SJCRH30 (cell line): ENCODE measurements at regions not wholly inside any gene's neighbourhood (a gene's known extent, or its start where the extent isn't known, plus 50 kb on each side); places are given as distances from the start of the nearest gene placed in this dataset.

ENCODE experiments used
- DNase-seq, 2 experiments: peaks; one replicate each; pipeline ENCODE4 v3.0.0-alpha.2; 2015 to 2020
- H3K27ac ChIP-seq: fragments of 250-450 bp; sonication (Bioruptor Pico); 2 replicates; pipeline ENCODE4 v1.5.1; 2020; ENCODE audit warnings: mild to moderate bottlenecking, moderate library complexity
- H3K27me3 ChIP-seq: fragments of 250-450 bp; sonication (Bioruptor Pico); 2 replicates; pipeline ENCODE4 v1.5.1; 2020; ENCODE audit warnings: mild to moderate bottlenecking, moderate library complexity
- H3K36me3 ChIP-seq: fragments of 250-450 bp; sonication (Bioruptor Pico); 2 replicates; pipeline ENCODE4 v1.5.1; 2020; ENCODE audit warnings: mild to moderate bottlenecking, moderate library complexity
- H3K4me1 ChIP-seq: fragments of 250-450 bp; sonication (Bioruptor Pico); 2 replicates; pipeline ENCODE4 v1.5.1; 2020; ENCODE audit warnings: mild to moderate bottlenecking, moderate library complexity
- H3K4me3 ChIP-seq: fragments of 250-450 bp; sonication (Bioruptor Pico); 2 replicates; pipeline ENCODE4 v1.5.1; 2020; ENCODE audit warnings: mild to moderate bottlenecking, moderate library complexity
- H3K9me3 ChIP-seq: fragments of 250-450 bp; sonication (Bioruptor Pico); replicated peaks from 2 replicates; pipeline ENCODE4 v1.5.1; 2020; ENCODE audit warnings: mild to moderate bottlenecking, moderate library complexity

DNA sequence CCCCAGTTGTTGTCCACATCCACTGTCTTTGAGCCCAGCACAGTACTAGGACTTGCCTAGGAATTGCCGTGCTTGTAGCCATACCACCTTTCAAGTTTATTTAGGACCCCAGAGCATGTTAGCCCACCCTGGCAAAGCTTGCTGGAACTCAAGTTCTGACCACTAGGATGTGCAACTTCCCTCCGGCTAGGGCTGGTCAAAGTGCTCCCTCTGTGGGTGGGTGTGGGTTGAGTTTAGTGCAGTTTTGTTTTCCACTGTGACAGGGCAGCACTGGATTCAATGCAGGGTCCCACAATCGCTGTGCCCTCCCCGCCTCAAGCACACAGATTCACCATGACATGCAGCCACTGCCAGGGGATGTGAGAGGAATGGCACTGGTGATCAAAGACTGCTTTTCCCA lies 96.0 kb downstream of the RASGEF1B start:
- no peak for DNase-seq
- H3K9me3 ChIP-seq, result no peaks in the 10 kb centered on the region
- no peaks in the 10 kb centered on the region for H3K4me1 ChIP-seq
- no peaks in the 10 kb centered on the region for H3K36me3 ChIP-seq
- H3K4me3 ChIP-seq, result no peak overlapping the region
- no peak overlapping the region for H3K27ac ChIP-seq
- no peaks in the 10 kb centered on the region for H3K27me3 ChIP-seq

DNA sequence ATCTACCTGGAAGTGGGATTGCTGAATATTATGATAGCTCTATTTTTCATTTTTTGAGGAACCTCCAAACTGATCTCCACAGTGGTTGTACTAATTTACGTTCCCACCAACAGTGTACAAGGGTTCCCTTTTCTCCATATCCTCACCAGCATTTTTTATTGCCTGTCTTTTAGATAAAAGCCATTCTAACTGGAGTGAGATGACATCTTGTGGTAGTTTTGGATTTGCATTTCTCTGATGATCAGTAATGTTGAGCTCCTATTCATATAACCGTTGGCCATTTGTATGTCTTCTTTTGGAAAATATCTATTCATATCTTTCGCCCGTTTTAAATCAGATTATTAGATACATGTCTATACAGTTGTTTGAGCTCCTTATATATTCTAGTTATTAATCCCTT lies 101.8 kb downstream of the RASGEF1B start:
- no peaks in the 10 kb centered on the region for H3K4me1 ChIP-seq
- no peaks in the 10 kb centered on the region for H3K27me3 ChIP-seq
- H3K9me3 ChIP-seq, result no peaks in the 10 kb centered on the region
- no peak overlapping the region for H3K4me3 ChIP-seq
- H3K27ac ChIP-seq, result no peak overlapping the region
- H3K36me3 ChIP-seq, result no peaks in the 10 kb centered on the region
- no peak for DNase-seq

DNA sequence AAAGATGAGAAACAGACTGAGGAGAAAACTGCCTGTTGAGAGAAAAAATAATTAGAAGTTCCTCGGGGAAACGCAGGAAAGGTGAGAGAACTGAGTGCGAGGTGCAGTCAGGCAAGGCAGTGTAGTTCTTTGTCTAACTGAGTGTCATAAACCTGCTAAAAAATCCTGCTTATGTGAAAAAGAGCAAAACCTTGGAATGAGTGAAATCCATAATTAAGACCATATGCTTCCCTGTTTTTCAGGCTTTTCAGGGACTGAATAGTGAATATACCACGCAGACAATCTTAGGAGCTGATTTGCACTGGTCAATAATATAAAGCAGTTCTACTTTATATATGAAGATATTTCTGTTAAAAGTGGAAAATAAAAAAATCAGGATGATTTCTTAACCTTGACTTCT lies 104.9 kb downstream of the RASGEF1B start:
- Histone ChIP-seq H3K4me1 (no peaks in the 10 kb centered on the region), H3K27me3 (no peaks in the 10 kb centered on the region), H3K27ac (no peak overlapping the region), H3K4me3 (no peak overlapping the region), H3K36me3 (no peaks in the 10 kb centered on the region), H3K9me3 (no peaks in the 10 kb centered on the region)
- no peak for DNase-seq

DNA sequence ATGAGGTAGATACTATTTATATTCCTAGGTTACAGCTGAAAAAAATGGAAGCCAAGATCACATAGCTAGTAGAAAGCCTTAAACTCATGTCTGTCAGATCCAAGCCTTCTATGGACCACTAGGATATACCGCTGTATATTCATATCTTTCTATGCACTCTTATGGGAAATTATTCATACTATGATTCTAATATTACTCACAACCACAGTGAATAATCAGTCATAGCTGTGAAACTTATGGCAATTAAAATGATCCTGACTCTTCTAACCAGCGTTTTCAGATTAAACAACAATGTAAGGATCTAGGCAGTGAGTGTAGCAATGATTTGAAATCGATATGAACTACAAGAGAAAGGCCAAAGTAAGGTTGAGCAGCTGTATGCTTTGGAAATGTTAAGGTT lies 111.0 kb downstream of the RASGEF1B start:
- Histone ChIP-seq H3K27ac (no peak overlapping the region), H3K9me3 (no peaks in the 10 kb centered on the region), H3K4me1 (no peaks in the 10 kb centered on the region), H3K27me3 (no peaks in the 10 kb centered on the region), H3K4me3 (no peak overlapping the region), H3K36me3 (no peaks in the 10 kb centered on the region)
- DNase-seq, result no peak

DNA sequence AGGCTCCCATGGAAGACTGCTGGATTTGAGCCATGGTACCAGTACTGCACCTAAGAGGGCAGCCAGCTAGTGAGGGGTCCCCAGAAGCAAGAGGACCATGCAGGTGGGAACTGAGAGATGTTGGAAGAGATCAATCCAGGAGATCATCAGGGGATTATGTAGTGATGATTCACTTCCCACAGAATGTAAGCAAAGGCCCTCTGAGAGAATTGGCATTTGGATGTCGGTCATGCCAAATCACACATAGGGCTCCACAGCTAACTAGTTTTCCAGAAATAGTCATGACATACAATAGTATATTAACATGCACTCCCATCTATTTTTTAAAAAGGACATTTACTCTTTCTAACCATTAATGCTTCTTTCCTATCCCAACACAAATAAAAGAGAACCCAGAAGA lies 112.5 kb downstream of the RASGEF1B start:
- Histone ChIP-seq H3K36me3 (no peaks in the 10 kb centered on the region), H3K4me1 (no peaks in the 10 kb centered on the region), H3K9me3 (no peaks in the 10 kb centered on the region), H3K27ac (no peak overlapping the region), H3K27me3 (no peaks in the 10 kb centered on the region), H3K4me3 (no peak overlapping the region)
- no peak for DNase-seq

DNA sequence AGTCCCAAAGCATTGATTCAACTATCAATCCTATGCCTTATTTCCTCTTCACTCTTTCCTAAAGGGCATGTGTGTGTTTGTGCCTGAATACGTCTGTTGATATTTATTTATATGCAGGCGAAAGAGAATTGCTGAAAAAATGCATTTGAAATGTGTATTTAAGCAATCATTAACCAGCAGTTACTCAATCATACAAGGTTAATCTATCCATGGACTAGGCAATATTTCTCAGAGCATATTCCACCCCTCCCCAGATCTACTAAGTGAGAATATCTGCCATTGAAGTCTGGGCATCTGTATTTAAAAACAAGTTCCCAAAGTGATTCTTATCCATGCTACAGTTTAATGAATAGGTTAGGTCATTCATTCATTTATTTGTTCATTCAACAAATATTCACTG lies 113.6 kb downstream of the RASGEF1B start:
- Histone ChIP-seq H3K27me3 (no peaks in the 10 kb centered on the region), H3K4me3 (no peak overlapping the region), H3K4me1 (no peaks in the 10 kb centered on the region), H3K9me3 (no peaks in the 10 kb centered on the region), H3K36me3 (no peaks in the 10 kb centered on the region), H3K27ac (no peak overlapping the region)
- DNase-seq, result no peak

DNA sequence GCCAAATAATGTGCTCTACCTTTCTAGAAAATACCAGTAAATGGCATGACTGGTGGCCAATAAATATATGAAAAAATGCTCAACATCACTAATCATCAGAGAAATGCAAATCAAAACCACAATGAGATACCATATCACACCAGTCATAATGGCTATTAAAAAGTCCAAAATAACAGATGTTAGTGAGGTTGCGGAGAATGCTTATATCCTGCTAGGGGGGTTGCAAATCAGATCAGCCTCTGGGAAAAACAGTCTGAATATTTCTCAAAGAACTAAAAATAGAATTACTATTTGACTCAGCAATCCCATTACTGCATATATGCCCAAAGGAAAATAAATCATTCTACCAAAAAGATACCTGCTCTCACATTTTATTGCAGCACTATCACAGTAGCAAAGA lies 115.1 kb downstream of the RASGEF1B start:
- DNase-seq, result no peak

DNA sequence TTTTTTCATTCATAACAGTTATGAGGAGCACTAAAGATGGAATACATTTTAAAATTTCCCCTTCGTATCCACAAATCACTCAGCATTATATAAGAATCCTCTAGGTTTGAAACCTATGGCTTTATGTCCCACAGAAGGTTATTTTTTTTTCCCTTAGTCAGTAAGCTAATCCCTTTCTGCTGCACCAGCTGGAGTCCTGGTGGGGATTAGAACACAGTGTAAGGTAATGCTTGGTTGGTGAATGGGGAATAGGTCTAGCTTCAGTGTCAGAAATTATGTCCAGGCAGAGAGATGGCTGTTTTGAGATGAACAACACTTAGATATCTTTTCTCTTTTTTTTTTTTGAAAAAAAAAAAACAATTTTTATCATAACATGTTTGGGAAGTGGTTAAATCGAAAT lies 116.6 kb downstream of the RASGEF1B start:
- no peaks in the 10 kb centered on the region for H3K4me1 ChIP-seq
- H3K27me3 ChIP-seq, result no peaks in the 10 kb centered on the region
- H3K36me3 ChIP-seq, result no peaks in the 10 kb centered on the region
- H3K4me3 ChIP-seq, result no peak overlapping the region
- no peak for DNase-seq
- H3K9me3 ChIP-seq, result no peaks in the 10 kb centered on the region
- no peak overlapping the region for H3K27ac ChIP-seq

More for the DNA sequence above, 115.1 kb downstream of the RASGEF1B start:
- no peak overlapping the region for H3K27ac ChIP-seq
- H3K36me3 ChIP-seq, result no peaks in the 10 kb centered on the region
- no peak overlapping the region for H3K4me3 ChIP-seq
- no peaks in the 10 kb centered on the region for H3K4me1 ChIP-seq
- H3K27me3 ChIP-seq, result no peaks in the 10 kb centered on the region
- H3K9me3 ChIP-seq, result no peaks in the 10 kb centered on the region

DNA sequence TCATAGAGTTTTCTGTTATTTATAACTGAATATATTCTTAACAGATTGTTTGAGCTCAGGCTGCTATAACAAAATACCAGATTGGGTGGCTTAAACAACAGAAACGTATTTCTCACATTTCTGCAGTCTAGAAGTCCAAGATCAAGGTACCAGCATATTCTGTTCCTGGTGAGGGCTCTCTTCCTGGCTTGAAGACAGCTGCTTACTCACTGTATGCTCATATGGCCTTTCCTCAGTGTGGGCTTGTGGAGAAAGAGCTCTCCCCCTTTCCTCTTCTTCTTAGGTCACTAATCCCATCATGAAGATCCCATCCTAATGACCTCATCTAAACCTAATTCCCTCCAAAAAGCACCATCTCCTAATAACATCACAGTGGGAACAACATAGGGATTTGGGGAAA lies 117.8 kb downstream of the RASGEF1B start:
- DNase-seq, result no peak
- no peaks in the 10 kb centered on the region for H3K4me1 ChIP-seq
- H3K36me3 ChIP-seq, result no peaks in the 10 kb centered on the region
- no peaks in the 10 kb centered on the region for H3K9me3 ChIP-seq
- no peak overlapping the region for H3K27ac ChIP-seq
- H3K4me3 ChIP-seq, result no peak overlapping the region
- H3K27me3 ChIP-seq, result no peaks in the 10 kb centered on the region

DNA sequence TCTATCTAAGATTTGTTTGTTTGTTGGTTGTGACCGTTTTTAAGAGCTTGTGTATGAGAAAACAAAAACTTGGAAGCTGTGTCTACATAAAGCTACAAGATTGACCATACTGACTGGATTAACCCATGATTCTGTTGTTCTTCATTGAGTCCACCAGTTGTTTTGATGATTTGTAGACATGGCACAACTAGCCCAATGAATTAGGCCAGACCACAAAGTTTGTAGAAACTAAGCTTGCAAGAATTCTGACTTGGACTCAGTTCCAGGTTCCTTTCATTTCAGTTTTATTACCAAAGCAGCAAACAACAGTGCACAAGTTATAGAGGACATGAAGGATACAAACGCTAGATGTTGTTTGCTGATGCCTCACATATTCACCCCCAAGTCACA lies 119.3 kb downstream of the RASGEF1B start:
- H3K27ac ChIP-seq, result no peak overlapping the region

DNA sequence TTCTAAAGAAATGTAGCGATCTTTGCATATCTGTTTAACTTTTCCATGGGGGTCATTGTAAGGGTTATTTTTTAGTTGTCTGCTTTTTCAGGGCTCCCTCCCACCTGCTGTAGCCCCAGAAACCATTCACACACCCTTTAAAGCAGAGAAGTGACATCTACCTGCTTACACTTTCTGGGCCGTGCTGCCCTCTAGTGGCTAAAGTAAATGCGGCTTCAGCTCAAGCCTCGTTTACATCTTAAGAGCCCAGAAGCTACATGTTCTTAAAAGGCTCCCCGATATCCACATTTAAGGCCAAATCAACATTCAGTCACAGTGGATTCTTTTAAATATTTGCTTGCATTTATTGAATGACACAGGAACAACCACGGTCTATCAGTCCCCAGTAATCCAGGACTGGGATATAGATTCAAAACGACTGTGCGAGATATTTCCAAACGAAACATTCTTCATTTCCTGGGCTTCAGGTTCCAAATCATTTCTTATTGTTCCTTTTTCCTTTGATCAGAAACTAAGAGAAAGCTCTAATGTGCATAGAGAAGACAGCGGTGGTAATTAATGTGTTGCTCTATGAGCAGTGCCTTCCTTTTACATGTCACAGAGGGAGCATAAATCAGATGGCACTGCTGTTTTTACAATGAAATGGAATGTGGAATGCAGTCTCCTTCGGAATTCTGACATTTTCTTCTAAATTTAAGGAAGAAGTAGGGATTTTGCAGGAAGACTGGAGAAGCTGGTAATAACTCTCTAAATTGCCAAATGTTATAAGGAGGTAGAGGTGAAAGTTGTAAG lies 119.9 kb downstream of the RASGEF1B start:
- H3K9me3 ChIP-seq, result no peaks in the 10 kb centered on the region
- peak; percentile 54 to 84 for DNase-seq
- no peak overlapping the region for H3K27ac ChIP-seq
- 0 out of 2 replicates have a peak, but pooled peaks cover 3% of the 10 kb centered on the region for H3K27me3 ChIP-seq
- no peaks in the 10 kb centered on the region for H3K36me3 ChIP-seq
- no peaks in the 10 kb centered on the region for H3K4me1 ChIP-seq
- H3K4me3 ChIP-seq, result no peak overlapping the region

More for the DNA sequence above, 119.3 kb downstream of the RASGEF1B start:
- Histone ChIP-seq H3K9me3 (no peaks in the 10 kb centered on the region), H3K4me1 (no peaks in the 10 kb centered on the region), H3K4me3 (no peak overlapping the region), H3K36me3 (no peaks in the 10 kb centered on the region), H3K27me3 (0 out of 2 replicates have a peak, but pooled peaks cover 3% of the 10 kb centered on the region)
- DNase-seq, result no peak

DNA sequence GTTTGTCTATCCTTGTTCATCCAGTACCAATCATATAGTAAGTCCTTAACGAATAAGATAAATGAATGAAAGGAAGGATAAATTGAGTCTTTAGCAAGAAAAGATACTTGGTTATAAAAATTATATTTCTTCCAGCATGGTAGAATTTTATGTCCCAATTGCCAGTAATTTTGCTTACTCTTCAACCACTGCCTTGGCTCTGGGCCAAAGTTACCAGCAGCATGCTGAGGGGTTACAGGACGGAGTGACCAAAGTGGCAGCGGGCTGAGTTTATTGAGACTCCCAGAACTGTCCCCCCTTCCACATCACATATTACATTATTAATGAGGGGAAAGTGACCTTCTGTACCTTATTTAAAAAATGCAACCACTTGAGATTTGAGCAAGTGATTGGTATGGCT lies 121.7 kb downstream of the RASGEF1B start:
- no peak overlapping the region for H3K4me3 ChIP-seq
- no peaks in the 10 kb centered on the region for H3K9me3 ChIP-seq
- no peak overlapping the region for H3K27ac ChIP-seq
- no peaks in the 10 kb centered on the region for H3K36me3 ChIP-seq
- H3K27me3 ChIP-seq, result 0 out of 2 replicates have a peak, but pooled peaks cover 3% of the 10 kb centered on the region
- DNase-seq, result no peak
- no peaks in the 10 kb centered on the region for H3K4me1 ChIP-seq

DNA sequence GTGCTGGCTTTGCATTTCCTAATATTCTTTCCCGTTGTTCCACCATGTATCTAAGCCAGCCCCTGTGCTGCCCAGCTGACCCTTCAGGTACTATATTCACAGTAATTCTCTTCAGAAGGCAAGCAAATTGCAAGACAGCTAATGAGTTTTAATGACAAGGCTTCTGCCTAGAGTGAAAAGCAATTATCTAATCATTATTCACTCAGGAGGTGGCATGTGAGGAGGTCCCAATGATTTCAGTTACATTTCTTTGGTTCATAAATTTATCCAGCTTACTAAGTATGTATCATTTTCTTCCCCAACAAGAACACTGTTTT lies 123.0 kb downstream of the RASGEF1B start:
- H3K27me3 ChIP-seq, result 0 out of 2 replicates have a peak, but pooled peaks cover 3% of the 10 kb centered on the region
- no peaks in the 10 kb centered on the region for H3K9me3 ChIP-seq
- no peaks in the 10 kb centered on the region for H3K4me1 ChIP-seq
- H3K36me3 ChIP-seq, result no peaks in the 10 kb centered on the region
- no peak overlapping the region for H3K4me3 ChIP-seq
- no peak overlapping the region for H3K27ac ChIP-seq
- no peak for DNase-seq

DNA sequence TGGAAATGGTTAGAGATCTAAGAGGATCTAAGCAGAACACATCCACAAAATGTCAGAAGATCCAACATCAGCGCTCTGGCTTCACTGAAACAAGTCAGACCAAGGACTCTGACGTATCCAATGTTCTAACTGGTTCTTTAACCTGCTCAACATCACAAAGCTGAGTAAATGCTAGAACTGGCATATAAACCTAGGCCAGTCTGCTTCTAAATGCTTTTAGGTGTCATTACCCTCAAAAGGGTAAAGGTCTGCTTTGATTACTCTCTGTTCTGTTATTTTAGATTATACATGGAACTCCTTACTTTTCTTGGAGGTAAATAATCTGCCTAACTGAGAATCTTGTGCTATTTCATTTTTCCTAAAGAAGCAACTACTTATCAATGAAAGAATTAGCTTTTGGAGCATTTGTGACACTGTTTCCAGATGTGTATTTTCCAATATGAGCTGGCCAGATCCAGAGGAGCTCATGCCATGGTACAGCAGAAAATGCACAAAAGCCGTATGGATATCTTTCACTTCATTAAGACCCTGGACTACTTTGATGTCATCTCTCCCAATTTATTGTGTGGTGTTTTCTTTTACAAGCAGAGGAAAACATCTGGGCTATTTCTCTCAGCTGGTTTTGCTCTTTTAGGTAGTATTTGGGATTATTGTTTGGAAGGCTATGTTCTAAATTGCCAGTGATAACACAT lies 123.5 kb downstream of the RASGEF1B start:
- no peak for DNase-seq
- no peaks in the 10 kb centered on the region for H3K9me3 ChIP-seq
- H3K4me1 ChIP-seq, result no peaks in the 10 kb centered on the region
- H3K4me3 ChIP-seq, result no peak overlapping the region
- H3K27me3 ChIP-seq, result 0 out of 2 replicates have a peak, but pooled peaks cover 3% of the 10 kb centered on the region
- no peak overlapping the region for H3K27ac ChIP-seq
- H3K36me3 ChIP-seq, result no peaks in the 10 kb centered on the region

DNA sequence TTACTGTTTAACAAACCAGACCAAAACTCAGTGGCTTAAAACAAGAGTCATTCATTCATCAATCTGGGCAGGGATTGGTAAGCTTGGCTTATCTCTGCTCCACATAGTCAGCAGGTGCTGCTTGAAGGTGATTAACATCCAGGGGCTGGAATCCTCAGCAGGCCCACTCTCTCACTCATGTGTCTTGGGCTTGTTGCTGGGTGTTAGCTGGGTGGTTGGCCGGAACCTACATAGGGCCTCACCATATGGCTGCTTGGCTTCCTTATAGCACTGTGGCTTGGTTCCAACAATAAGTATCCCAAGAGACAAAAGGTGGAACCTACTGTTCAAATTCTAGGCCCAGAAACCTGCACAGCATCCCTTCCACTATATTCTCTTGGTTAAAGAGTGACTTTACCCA lies 125.0 kb downstream of the RASGEF1B start:
- Histone ChIP-seq H3K9me3 (no peaks in the 10 kb centered on the region), H3K4me3 (no peak overlapping the region), H3K4me1 (no peaks in the 10 kb centered on the region), H3K36me3 (no peaks in the 10 kb centered on the region), H3K27ac (no peak overlapping the region), H3K27me3 (0 out of 2 replicates have a peak, but pooled peaks cover 3% of the 10 kb centered on the region)
- DNase-seq, result no peak

DNA sequence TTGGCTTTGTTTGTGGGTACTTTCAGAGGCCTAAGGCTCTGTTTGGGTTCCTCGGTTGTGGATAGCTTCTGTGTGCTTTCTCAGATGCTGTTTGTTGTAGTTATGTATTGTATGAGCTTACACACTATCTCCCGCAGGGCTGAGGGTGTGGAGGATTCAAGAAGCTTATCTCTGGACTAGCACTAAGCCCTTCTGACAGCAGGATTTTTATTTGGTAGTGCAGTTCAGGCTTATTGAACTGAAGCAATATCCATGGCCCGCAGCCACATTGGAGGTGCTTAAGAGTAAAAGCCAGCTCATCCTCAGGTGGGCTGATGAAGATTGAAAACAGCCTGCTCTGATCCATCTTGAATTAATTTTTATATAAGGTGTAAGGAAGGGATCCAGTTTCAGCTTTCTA lies 128.2 kb downstream of the RASGEF1B start:
- H3K4me3 ChIP-seq, result no peak overlapping the region
- H3K4me1 ChIP-seq, result no peaks in the 10 kb centered on the region
- H3K27me3 ChIP-seq, result 0 out of 2 replicates have a peak, but pooled peaks cover 3% of the 10 kb centered on the region
- H3K36me3 ChIP-seq, result no peaks in the 10 kb centered on the region
- no peak for DNase-seq
- no peak overlapping the region for H3K27ac ChIP-seq
- no peaks in the 10 kb centered on the region for H3K9me3 ChIP-seq
